Activated T-cell treated with anti-CD3 and anti-CD28 coated beads, Interleukin-2, amount 50 U/mL, for 4 hours (primary cell): ENCODE measurements at regions not wholly inside any gene's neighbourhood (a gene's known extent, or its start where the extent isn't known, plus 50 kb on each side); places are given as distances from the start of the nearest gene placed in this dataset.

Experiments
- ATAC-seq, 2 donors: fragments of 200-7000 bp; cut with Tn5 transposase; one replicate each; pipeline ENCODE4 v1.10.0; 2021
- DNase-seq: peaks from one replicate; pipeline ENCODE4 v3.0.0-alpha.2; 2020
- H3K27me3 Mint-ChIP-seq: one replicate; pipeline ENCODE4 v1.8.0; 2021; ENCODE audit warnings: low read depth, mixed read lengths
- H3K36me3 Mint-ChIP-seq: one replicate; pipeline ENCODE4 v1.8.0; 2022; ENCODE audit warnings: mixed read lengths; ENCODE audit not compliant: insufficient read depth
- H3K4me1 Mint-ChIP-seq: one replicate; pipeline ENCODE4 v1.8.0; 2021; ENCODE audit warnings: low read depth, mixed read lengths
- H3K4me3 Mint-ChIP-seq: one replicate; pipeline ENCODE4 v1.8.0; 2021; ENCODE audit warnings: mild to moderate bottlenecking, moderate library complexity, mixed read lengths
- H3K9me3 Mint-ChIP-seq: one replicate; pipeline ENCODE4 v1.8.0; 2021; ENCODE audit warnings: mixed read lengths

GRCh38 chr16:54442864-54443263 lies 156.3 kb upstream of the IRX3 start:
- no peaks in the 10 kb centered on the region for H3K9me3 Mint-ChIP-seq
- no peak for DNase-seq

DNA sequence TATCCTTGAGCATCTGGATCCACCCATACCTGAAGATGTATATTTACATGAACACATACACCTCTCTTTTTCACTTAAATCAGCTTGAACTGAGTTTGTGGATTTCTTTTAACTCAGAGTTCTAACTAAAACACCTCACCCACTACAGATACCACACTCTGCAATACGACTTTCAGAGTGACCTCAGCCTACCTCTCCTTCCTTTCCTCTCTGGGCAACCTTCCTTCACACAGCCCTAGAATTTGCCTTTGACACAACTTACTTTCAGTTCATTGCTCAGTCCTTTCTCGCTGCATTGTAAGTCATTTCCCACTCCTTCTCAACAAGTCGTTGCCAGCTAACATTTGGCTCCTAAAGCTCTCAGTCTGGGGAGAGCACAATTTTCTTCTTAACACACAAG lies 151.9 kb upstream of the IRX3 start:
- ATAC-seq, result no peak

More at GRCh38 chr16:54442864-54443263, 156.3 kb upstream of the IRX3 start:
- H3K27me3 Mint-ChIP-seq, result peaks cover 2% of the 10 kb centered on the region
- no peak overlapping the region for H3K4me3 Mint-ChIP-seq
- ATAC-seq, result no peak
- no peaks in the 10 kb centered on the region for H3K36me3 Mint-ChIP-seq
- no peaks in the 10 kb centered on the region for H3K4me1 Mint-ChIP-seq

GRCh38 chr16:54437921-54438320 lies 151.3 kb upstream of the IRX3 start:
- H3K36me3 Mint-ChIP-seq, result no peaks in the 10 kb centered on the region
- DNase-seq, result no peak
- H3K9me3 Mint-ChIP-seq, result peaks cover 3% of the 10 kb centered on the region
- no peaks in the 10 kb centered on the region for H3K4me1 Mint-ChIP-seq
- peaks cover 9% of the 10 kb centered on the region for H3K27me3 Mint-ChIP-seq
- no peak overlapping the region for H3K4me3 Mint-ChIP-seq
- ATAC-seq, result no peak

More for the DNA sequence above, 151.9 kb upstream of the IRX3 start:
- Mint-ChIP-seq H3K9me3 (peaks cover 3% of the 10 kb centered on the region), H3K36me3 (no peaks in the 10 kb centered on the region), H3K27me3 (peaks cover 4% of the 10 kb centered on the region), H3K4me1 (no peaks in the 10 kb centered on the region), H3K4me3 (no peak overlapping the region)
- DNase-seq, result no peak

GRCh38 chr16:54437401-54437800 lies 150.8 kb upstream of the IRX3 start:
- DNase-seq (no peak), ATAC-seq (no peak)
- H3K36me3 Mint-ChIP-seq, result no peaks in the 10 kb centered on the region
- H3K4me1 Mint-ChIP-seq, result no peaks in the 10 kb centered on the region
- H3K9me3 Mint-ChIP-seq, result peaks cover 3% of the 10 kb centered on the region
- no peak overlapping the region for H3K4me3 Mint-ChIP-seq
- peaks cover 13% of the 10 kb centered on the region for H3K27me3 Mint-ChIP-seq

DNA sequence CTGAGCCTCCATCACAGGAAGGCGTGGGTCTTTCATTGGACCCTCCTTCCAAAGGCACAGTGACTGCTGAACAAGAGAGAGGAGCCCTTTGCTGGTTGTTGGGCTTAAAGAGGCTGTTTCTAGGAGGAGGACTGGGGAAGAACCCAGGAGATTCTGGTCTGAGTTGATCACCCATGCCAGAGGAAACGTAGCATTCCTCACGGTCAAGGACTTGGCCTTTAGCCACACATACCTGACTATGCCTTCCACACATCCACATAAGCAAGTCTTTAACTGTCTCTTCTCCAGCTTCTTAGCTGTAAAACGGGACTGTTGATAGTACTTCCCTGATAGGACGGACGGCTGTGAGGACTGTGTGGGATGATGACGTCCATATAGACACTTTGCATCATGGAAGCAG lies 149.8 kb upstream of the IRX3 start:
- H3K4me3 Mint-ChIP-seq, result no peak overlapping the region
- peaks cover 3% of the 10 kb centered on the region for H3K9me3 Mint-ChIP-seq
- no peaks in the 10 kb centered on the region for H3K36me3 Mint-ChIP-seq
- no peaks in the 10 kb centered on the region for H3K4me1 Mint-ChIP-seq
- ATAC-seq, result no peak
- no peak for DNase-seq
- peaks cover 17% of the 10 kb centered on the region for H3K27me3 Mint-ChIP-seq

GRCh38 chr16:54434859-54435258 lies 148.3 kb upstream of the IRX3 start:
- Mint-ChIP-seq H3K36me3 (no peaks in the 10 kb centered on the region), H3K4me3 (no peak overlapping the region), H3K27me3 (peaks cover 29% of the 10 kb centered on the region)

GRCh38 chr16:54432897-54433229 lies 146.3 kb upstream of the IRX3 start:
- H3K27me3 Mint-ChIP-seq, result peaks cover 33% of the 10 kb centered on the region
- no peaks in the 10 kb centered on the region for H3K4me1 Mint-ChIP-seq
- H3K9me3 Mint-ChIP-seq, result peaks cover 6% of the 10 kb centered on the region
- no peaks in the 10 kb centered on the region for H3K36me3 Mint-ChIP-seq
- DNase-seq, result no peak
- no peak for ATAC-seq
- H3K4me3 Mint-ChIP-seq, result no peak overlapping the region

More at GRCh38 chr16:54434859-54435258, 148.3 kb upstream of the IRX3 start:
- H3K9me3 Mint-ChIP-seq, result peaks cover 3% of the 10 kb centered on the region
- DNase-seq, result no peak
- no peaks in the 10 kb centered on the region for H3K4me1 Mint-ChIP-seq
- no peak for ATAC-seq

GRCh38 chr16:54431997-54432896 lies 145.7 kb upstream of the IRX3 start:
- Mint-ChIP-seq H3K4me3 (no peak overlapping the region), H3K9me3 (peaks cover 6% of the 10 kb centered on the region), H3K4me1 (no peaks in the 10 kb centered on the region), H3K36me3 (no peaks in the 10 kb centered on the region), H3K27me3 (peaks cover 32% of the 10 kb centered on the region)
- DNase-seq (no peak), ATAC-seq (no peak)

GRCh38 chr16:54431041-54431996 lies 144.7 kb upstream of the IRX3 start:
- H3K9me3 Mint-ChIP-seq, result peaks cover 3% of the 10 kb centered on the region
- no peak for DNase-seq
- no peaks in the 10 kb centered on the region for H3K4me1 Mint-ChIP-seq
- H3K36me3 Mint-ChIP-seq, result no peaks in the 10 kb centered on the region
- ATAC-seq, result no peak
- H3K27me3 Mint-ChIP-seq, result peaks cover 35% of the 10 kb centered on the region
- H3K4me3 Mint-ChIP-seq, result no peak overlapping the region

- no peaks in the 10 kb centered on the region for H3K4me1 Mint-ChIP-seq
- peaks cover 3% of the 10 kb centered on the region for H3K9me3 Mint-ChIP-seq
- DNase-seq (no peak), ATAC-seq (no peak)
- H3K27me3 Mint-ChIP-seq, result peaks cover 35% of the 10 kb centered on the region
- no peaks in the 10 kb centered on the region for H3K36me3 Mint-ChIP-seq
- H3K4me3 Mint-ChIP-seq, result no peak overlapping the region
Observed at GRCh38 chr16:54430491-54431030, 144.0 kb upstream of the IRX3 start.

DNA sequence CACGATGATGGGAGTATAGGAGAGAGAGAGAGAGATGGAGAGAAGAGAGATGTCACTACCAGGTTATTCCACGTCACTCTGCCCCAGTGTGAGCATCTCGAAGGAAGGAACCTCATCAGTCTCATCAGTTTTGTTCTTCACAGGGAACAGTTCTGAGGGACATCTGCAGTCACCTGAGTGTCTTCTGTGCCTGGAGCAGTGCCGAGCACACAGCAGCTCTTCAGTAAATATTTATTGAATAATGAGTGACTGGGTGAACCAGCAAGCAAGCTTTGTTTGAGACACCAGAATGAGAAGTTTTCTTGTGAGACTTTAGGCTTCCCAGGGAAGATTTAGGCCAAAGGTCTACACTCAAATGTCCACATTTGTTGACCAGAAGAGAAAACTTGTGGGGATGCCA lies 142.4 kb upstream of the IRX3 start:
- Mint-ChIP-seq H3K4me1 (no peaks in the 10 kb centered on the region), H3K4me3 (no peak overlapping the region), H3K36me3 (no peaks in the 10 kb centered on the region), H3K9me3 (peaks cover 3% of the 10 kb centered on the region), H3K27me3 (peaks cover 35% of the 10 kb centered on the region)
- DNase-seq, result no peak
- no peak for ATAC-seq

- DNase-seq (no peak), ATAC-seq (no peak)
- no peaks in the 10 kb centered on the region for H3K4me1 Mint-ChIP-seq
- no peaks in the 10 kb centered on the region for H3K36me3 Mint-ChIP-seq
- H3K9me3 Mint-ChIP-seq, result peaks cover 3% of the 10 kb centered on the region
- no peak overlapping the region for H3K4me3 Mint-ChIP-seq
- H3K27me3 Mint-ChIP-seq, result peaks cover 21% of the 10 kb centered on the region
Observed at GRCh38 chr16:54426553-54426849, 139.9 kb upstream of the IRX3 start.

- DNase-seq, result no peak
- Mint-ChIP-seq H3K9me3 (peaks cover 3% of the 10 kb centered on the region), H3K36me3 (no peaks in the 10 kb centered on the region), H3K4me3 (no peak overlapping the region), H3K4me1 (no peaks in the 10 kb centered on the region), H3K27me3 (peaks cover 16% of the 10 kb centered on the region)
- ATAC-seq, result no peak
Observed at GRCh38 chr16:54425681-54426552, 139.3 kb upstream of the IRX3 start.

DNA sequence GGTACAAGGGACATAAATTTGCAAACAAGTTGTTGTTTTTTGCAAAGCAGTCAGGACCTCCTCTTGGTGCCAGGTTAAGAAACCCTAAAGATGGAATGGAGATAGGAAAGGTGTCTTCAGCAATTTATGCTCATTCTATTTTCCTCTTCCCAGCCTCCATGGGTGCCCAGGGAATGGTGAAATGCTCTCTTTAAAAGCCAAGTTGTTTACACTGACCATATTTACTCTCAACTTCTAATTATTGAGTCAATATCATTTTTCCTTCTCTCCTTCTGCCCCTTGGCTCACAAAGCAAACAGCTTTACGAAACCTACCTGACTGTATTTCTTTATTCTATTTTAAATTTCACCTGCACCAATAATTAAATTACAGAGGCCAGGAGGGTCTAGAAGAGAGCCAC lies 138.5 kb upstream of the IRX3 start:
- ATAC-seq (no peak), DNase-seq (no peak)
- Mint-ChIP-seq H3K4me3 (no peak overlapping the region), H3K27me3 (peaks cover 10% of the 10 kb centered on the region), H3K36me3 (no peaks in the 10 kb centered on the region), H3K4me1 (no peaks in the 10 kb centered on the region), H3K9me3 (peaks cover 3% of the 10 kb centered on the region)
